H1 (cell line): ENCODE measurements at regions not wholly inside any gene's neighbourhood (a gene's known extent, or its start where the extent isn't known, plus 50 kb on each side); places are given as distances from the start of the nearest gene placed in this dataset.

Source experiments
- CBX5 ChIP-seq: fragments of 300-800, 300-1000 bp; sonication (generic); IDR thresholded peaks from 2 replicates; pipeline ENCODE4 v1.7.1; 2016; ENCODE audit warnings: antibody characterized with exemption, low read length, low read depth
- CEBPB ChIP-seq: IDR thresholded peaks from 2 replicates; pipeline ENCODE4 v1.6.1; 2012; ENCODE audit warnings: low read depth, low read length
- EGR1 ChIP-seq: IDR thresholded peaks from 2 replicates; pipeline ENCODE4 v1.6.1; 2011; ENCODE audit warnings: low read depth, low read length, borderline replicate concordance
- GTF2F1 ChIP-seq: IDR thresholded peaks from 2 replicates; pipeline ENCODE4 v1.6.1; 2012; ENCODE audit warnings: low read depth, low read length, improper control_type of control experiment, borderline replicate concordance
- HDAC2 ChIP-seq, 2 experiments: fragments of 300-600 bp in 1 of 2; sonication (generic) in 1 of 2; IDR thresholded peaks; 2 replicates each; pipeline ENCODE4 v1.6.1; 2011 to 2012; ENCODE audit warnings: low read depth in 2 of 2, low read length in 2 of 2, mild to moderate bottlenecking in 2 of 2, moderate library complexity in 2 of 2, borderline replicate concordance in 1 of 2, inconsistent platforms in 1 of 2
- KDM1A ChIP-seq: fragments of 200-600, 300-600 bp; sonication (generic); IDR thresholded peaks from 2 replicates; pipeline ENCODE4 v1.7.1; 2016; ENCODE audit warnings: mild to moderate bottlenecking, low read length, borderline replicate concordance
- POLR2A ChIP-seq, 2 experiments: IDR thresholded peaks; 1 replicate in 1 of 2; 2 replicates in 1 of 2; pipeline ENCODE4 v1.6.1; 2011; ENCODE audit warnings: low read depth in 2 of 2, low read length in 2 of 2, mild to moderate bottlenecking in 2 of 2; ENCODE audit errors: control extremely low read depth in 1 of 2
- SIN3A ChIP-seq, 2 experiments: IDR thresholded peaks in 1 of 2; conservative IDR thresholded peaks in 1 of 2; 2 replicates each; pipeline ENCODE4 v1.6.1; 2011 to 2012; ENCODE audit warnings: low read length in 2 of 2, improper control_type of control experiment in 1 of 2, low read depth in 1 of 2, mild to moderate bottlenecking in 1 of 2
- TAF1 ChIP-seq: IDR thresholded peaks from 2 replicates; pipeline ENCODE4 v1.6.1; 2011; ENCODE audit warnings: mild to moderate bottlenecking, low read depth, low read length
- TAF7 ChIP-seq: optimal IDR thresholded peaks from 2 replicates; pipeline ENCODE3; 2011; ENCODE audit warnings: low read depth, mild to moderate bottlenecking, inconsistent platforms, low read length, moderate library complexity, borderline replicate concordance
- TF ChIP-seq, protein P1 (sequence below): IDR thresholded peaks from 2 replicates; pipeline ENCODE4 v1.6.1; 2012; ENCODE audit warnings: inconsistent platforms
- TF ChIP-seq, protein P2 (sequence below), 3 experiments: IDR thresholded peaks; 1 replicate in 2 of 3; 2 replicates in 1 of 3; pipeline versions ENCODE4 v1.5.1 to v1.6.1; 2011; ENCODE audit warnings: low read length in 3 of 3, mild to moderate bottlenecking in 3 of 3, inconsistent platforms in 2 of 3, low read depth in 1 of 3, moderate library complexity in 1 of 3; ENCODE audit not compliant: insufficient read depth in 1 of 3; ENCODE audit errors: control extremely low read depth in 1 of 3
- TF ChIP-seq, protein P3 (sequence below): IDR thresholded peaks from 2 replicates; pipeline ENCODE4 v1.6.1; 2012; ENCODE audit warnings: inconsistent platforms

DNA sequence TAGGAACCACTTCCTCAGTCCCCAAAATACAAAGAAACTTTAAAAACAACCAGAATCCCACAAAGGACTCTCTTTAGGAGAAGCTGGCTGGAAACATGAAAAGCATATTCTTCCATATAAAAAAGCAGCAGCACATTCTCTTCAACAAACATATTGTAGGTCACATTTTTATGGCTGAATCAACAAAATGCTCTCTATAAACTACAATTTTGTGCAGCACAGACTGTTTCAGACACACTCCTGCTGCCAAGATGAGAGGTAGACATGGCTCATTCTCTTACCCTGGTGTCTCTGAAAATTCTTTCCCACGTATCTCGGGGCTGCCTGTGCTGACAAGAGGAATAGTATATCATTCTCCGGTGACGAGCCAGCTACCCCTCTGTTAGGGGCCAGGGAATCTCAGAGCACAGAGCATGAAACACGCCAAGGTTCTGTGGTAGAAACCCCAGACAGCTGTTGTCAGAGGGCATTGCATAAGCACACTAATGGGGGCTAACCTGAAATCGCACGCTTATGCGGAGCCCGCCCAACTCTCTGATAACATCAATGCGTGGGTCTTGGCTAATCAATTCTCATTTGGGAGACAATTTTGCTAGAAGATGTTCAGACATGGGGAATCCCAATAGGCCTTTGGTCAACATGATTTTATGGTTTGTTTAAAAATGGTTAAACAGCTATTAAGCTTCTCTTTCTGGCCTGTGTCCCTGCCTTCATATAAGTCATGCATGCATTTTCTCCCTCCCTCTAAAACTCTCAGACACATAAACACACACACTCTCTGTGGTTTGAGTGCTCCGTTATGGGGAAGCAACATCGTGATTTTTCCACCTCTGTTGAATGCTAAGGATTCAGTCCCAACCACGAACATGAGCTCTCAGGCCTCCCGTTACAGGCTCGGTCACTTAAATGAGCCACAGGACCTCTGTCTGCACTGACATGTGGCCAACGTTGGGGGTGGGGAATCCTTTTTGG, 177.5 kb downstream of the INO80D start:
- TF ChIP-seq SIN3A (conservative IDR thresholded peaks at IDR 0.05 in 1 of 2, IDR thresholded peaks at IDR 0.05 in 1 of 2; ENCODE audit: low read depth in 1 of 2, low read length in 2 of 2) (no peak), EGR1 (no peak), CBX5 (no peak), KDM1A (no peak), TAF1 (no peak), POLR2A (IDR thresholded peaks at IDR 0.05; ENCODE audit: control extremely low read depth in 1 of 2, low read depth in 2 of 2, low read length in 2 of 2) (no peak), GTF2F1 (no peak), HDAC2 (IDR thresholded peaks at IDR 0.05; ENCODE audit: borderline replicate concordance in 1 of 2, low read depth in 2 of 2, low read length in 2 of 2) (no peak), CEBPB (no peak), TAF7 (no peak)
- TF ChIP-seq, protein P1, sequence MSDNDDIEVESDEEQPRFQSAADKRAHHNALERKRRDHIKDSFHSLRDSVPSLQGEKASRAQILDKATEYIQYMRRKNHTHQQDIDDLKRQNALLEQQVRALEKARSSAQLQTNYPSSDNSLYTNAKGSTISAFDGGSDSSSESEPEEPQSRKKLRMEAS, result no peak
- TF ChIP-seq, protein P2, sequence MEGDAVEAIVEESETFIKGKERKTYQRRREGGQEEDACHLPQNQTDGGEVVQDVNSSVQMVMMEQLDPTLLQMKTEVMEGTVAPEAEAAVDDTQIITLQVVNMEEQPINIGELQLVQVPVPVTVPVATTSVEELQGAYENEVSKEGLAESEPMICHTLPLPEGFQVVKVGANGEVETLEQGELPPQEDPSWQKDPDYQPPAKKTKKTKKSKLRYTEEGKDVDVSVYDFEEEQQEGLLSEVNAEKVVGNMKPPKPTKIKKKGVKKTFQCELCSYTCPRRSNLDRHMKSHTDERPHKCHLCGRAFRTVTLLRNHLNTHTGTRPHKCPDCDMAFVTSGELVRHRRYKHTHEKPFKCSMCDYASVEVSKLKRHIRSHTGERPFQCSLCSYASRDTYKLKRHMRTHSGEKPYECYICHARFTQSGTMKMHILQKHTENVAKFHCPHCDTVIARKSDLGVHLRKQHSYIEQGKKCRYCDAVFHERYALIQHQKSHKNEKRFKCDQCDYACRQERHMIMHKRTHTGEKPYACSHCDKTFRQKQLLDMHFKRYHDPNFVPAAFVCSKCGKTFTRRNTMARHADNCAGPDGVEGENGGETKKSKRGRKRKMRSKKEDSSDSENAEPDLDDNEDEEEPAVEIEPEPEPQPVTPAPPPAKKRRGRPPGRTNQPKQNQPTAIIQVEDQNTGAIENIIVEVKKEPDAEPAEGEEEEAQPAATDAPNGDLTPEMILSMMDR (IDR thresholded peaks at IDR 0.05; ENCODE audit: control extremely low read depth in 1 of 3, insufficient read depth in 1 of 3, low read depth in 1 of 3, low read length in 3 of 3), result no peak
- TF ChIP-seq, protein P3, sequence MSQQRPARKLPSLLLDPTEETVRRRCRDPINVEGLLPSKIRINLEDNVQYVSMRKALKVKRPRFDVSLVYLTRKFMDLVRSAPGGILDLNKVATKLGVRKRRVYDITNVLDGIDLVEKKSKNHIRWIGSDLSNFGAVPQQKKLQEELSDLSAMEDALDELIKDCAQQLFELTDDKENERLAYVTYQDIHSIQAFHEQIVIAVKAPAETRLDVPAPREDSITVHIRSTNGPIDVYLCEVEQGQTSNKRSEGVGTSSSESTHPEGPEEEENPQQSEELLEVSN, result no peak
